Sciatic nerve (tissue), 2 donors: ENCODE measurements at regions not wholly inside any gene's neighbourhood (a gene's known extent, or its start where the extent isn't known, plus 50 kb on each side); places are given as distances from the start of the nearest gene placed in this dataset.

Experiments
- ATAC-seq: fragments of 200-7000 bp; cut with Tn5 transposase; one replicate; pipeline ENCODE4 v1.9.1; 2020; ENCODE audit warnings: mild to moderate bottlenecking, moderate library complexity
- DNase-seq: peaks from one replicate; pipeline ENCODE4 v3.0.0-alpha.2; 2020; ENCODE audit warnings: low spot score
- intact Hi-C: fragments of 100-400 bp; cut with DNase I; formaldehyde crosslinking; loops from one replicate; pipeline ENCODE4 v1.14.2; 2022
- donor health status: DM: no; HTN: no; CAD: no.
- donor health status: DM: no; HTN: no; CAD: no.

- no peak for DNase-seq
- no peak for ATAC-seq
- intact Hi-C loops = no loop called here
These were observed 361.2 kb downstream of the DIPK2A start for GRCh38 chr3:144332868-144333267.

- ATAC-seq (no peak), DNase-seq (no peak)
- intact Hi-C loops = loop anchor here (5.0 kb wide), 1 partner anchor 1161 kb away; no protein-coding TSS in a partner anchor
These were observed 369.8 kb downstream of the DIPK2A start for GRCh38 chr3:144341471-144341870.

GRCh38 chr3:144343343-144343742, 371.7 kb downstream of the DIPK2A start:
- intact Hi-C loops = loop anchor here (5.0 kb wide), 1 partner anchor 1159 kb away; no protein-coding TSS in a partner anchor
- ATAC-seq (no peak), DNase-seq (no peak)

- DNase-seq = no peak
- intact Hi-C loops = loop anchor here (5.0 kb wide), 1 partner anchor 1159 kb away; no protein-coding TSS in a partner anchor
- ATAC-seq = no peak
These were observed 372.2 kb downstream of the DIPK2A start for GRCh38 chr3:144343777-144344176.

GRCh38 chr3:144344925-144345548, 373.4 kb downstream of the DIPK2A start:
- DNase-seq (no peak), ATAC-seq (no peak)
- intact Hi-C loops = loop anchor here (5.0 kb wide), 1 partner anchor 1157 kb away; no protein-coding TSS in a partner anchor

GRCh38 chr3:144350125-144350524, 378.5 kb downstream of the DIPK2A start:
- ATAC-seq (no peak), DNase-seq (no peak)
- intact Hi-C loops = no loop called here

GRCh38 chr3:144351011-144351410, 379.4 kb downstream of the DIPK2A start:
- intact Hi-C loops = no loop called here
- ATAC-seq = no peak

GRCh38 chr3:144351773-144352365, 380.2 kb downstream of the DIPK2A start:
- ATAC-seq = no peak

More at GRCh38 chr3:144351011-144351410, 379.4 kb downstream of the DIPK2A start:
- no peak for DNase-seq

GRCh38 chr3:144358191-144358590, 386.6 kb downstream of the DIPK2A start:
- ATAC-seq = no peak
- no peak for DNase-seq
- intact Hi-C loops = no loop called here

More at GRCh38 chr3:144351773-144352365, 380.2 kb downstream of the DIPK2A start:
- intact Hi-C loops = no loop called here
- DNase-seq = no peak

GRCh38 chr3:144361002-144361401, 389.4 kb downstream of the DIPK2A start:
- DNase-seq (no peak), ATAC-seq (no peak)
- intact Hi-C loops = no loop called here

- intact Hi-C loops = no loop called here
- DNase-seq (no peak), ATAC-seq (no peak)
These were observed 390.5 kb downstream of the DIPK2A start for GRCh38 chr3:144362126-144362525.

- ATAC-seq (no peak), DNase-seq (no peak)
- intact Hi-C loops = no loop called here
These were observed 392.2 kb downstream of the DIPK2A start for GRCh38 chr3:144363856-144364255.

- intact Hi-C loops = no loop called here
- ATAC-seq = no peak
- no peak for DNase-seq
These were observed 393.1 kb downstream of the DIPK2A start for GRCh38 chr3:144364737-144365136.

- intact Hi-C loops = no loop called here
- ATAC-seq (no peak), DNase-seq (no peak)
These were observed 397.7 kb downstream of the DIPK2A start for GRCh38 chr3:144369129-144369879.

GRCh38 chr3:144375088-144375487, 403.5 kb downstream of the DIPK2A start:
- intact Hi-C loops = no loop called here
- DNase-seq = no peak
- ATAC-seq = no peak

GRCh38 chr3:144380849-144381248, 409.2 kb downstream of the DIPK2A start:
- intact Hi-C loops = no loop called here
- ATAC-seq (no peak), DNase-seq (no peak)

GRCh38 chr3:144381607-144382006, 410.0 kb downstream of the DIPK2A start:
- DNase-seq = no peak
- ATAC-seq = no peak
- intact Hi-C loops = no loop called here

GRCh38 chr3:144384241-144384979, 412.8 kb downstream of the DIPK2A start:
- ATAC-seq = no peak
- intact Hi-C loops = no loop called here
- DNase-seq = no peak

- DNase-seq = no peak
- intact Hi-C loops = no loop called here
- ATAC-seq = no peak
These were observed 419.2 kb downstream of the DIPK2A start for GRCh38 chr3:144390786-144391185.
